HG02852 (cell line): ENCODE measurements at regions not wholly inside any gene's neighbourhood (a gene's known extent, or its start where the extent isn't known, plus 50 kb on each side); places are given as distances from the start of the nearest gene placed in this dataset.

Experiments
- ATAC-seq: cut with Tn5 transposase; IDR thresholded peaks from one replicate; pipeline ENCODE4 v1.9.1; 2021; ENCODE audit warnings: mild to moderate bottlenecking, moderate library complexity; ENCODE audit not compliant: unreplicated experiment

GRCh38 chr13:40434516-40435397, 231.7 kb downstream of the FOXO1 start:
- ATAC-seq, result peak; percentile 36

- ATAC-seq, result no peak
These were observed 228.3 kb downstream of the FOXO1 start for GRCh38 chr13:40438022-40438680.

- ATAC-seq, result no peak
These were observed 227.2 kb downstream of the FOXO1 start for GRCh38 chr13:40438999-40439797.

GRCh38 chr13:40439928-40440327, 226.5 kb downstream of the FOXO1 start:
- no peak for ATAC-seq

GRCh38 chr13:40440990-40441820, 225.2 kb downstream of the FOXO1 start:
- ATAC-seq, result no peak

GRCh38 chr13:40442231-40442630, 224.2 kb downstream of the FOXO1 start:
- no peak for ATAC-seq

- ATAC-seq, result no peak
These were observed 223.6 kb downstream of the FOXO1 start for GRCh38 chr13:40442826-40443225.

GRCh38 chr13:40444241-40444640, 222.2 kb downstream of the FOXO1 start:
- ATAC-seq, result no peak

GRCh38 chr13:40445557-40445990, 220.9 kb downstream of the FOXO1 start:
- ATAC-seq, result peak; percentile 98

- ATAC-seq, result no peak
These were observed 220.1 kb downstream of the FOXO1 start for GRCh38 chr13:40446365-40446764.

- no peak for ATAC-seq
These were observed 218.6 kb downstream of the FOXO1 start for GRCh38 chr13:40447857-40448256.

- no peak for ATAC-seq
These were observed 214.3 kb downstream of the FOXO1 start for GRCh38 chr13:40452038-40452666.

- ATAC-seq, result no peak
These were observed 213.6 kb downstream of the FOXO1 start for GRCh38 chr13:40452741-40453334.

- ATAC-seq, result no peak
These were observed 213.0 kb downstream of the FOXO1 start for GRCh38 chr13:40453351-40454021.

GRCh38 chr13:40456397-40456953, 210.0 kb downstream of the FOXO1 start:
- ATAC-seq, result no peak

GRCh38 chr13:40456979-40457553, 209.4 kb downstream of the FOXO1 start:
- no peak for ATAC-seq

GRCh38 chr13:40457929-40458719, 208.3 kb downstream of the FOXO1 start:
- ATAC-seq, result no peak

GRCh38 chr13:40458720-40458990, 207.8 kb downstream of the FOXO1 start:
- no peak for ATAC-seq
